Neural progenitor cell (in vitro differentiated cells): ENCODE measurements at regions not wholly inside any gene's neighbourhood (a gene's known extent, or its start where the extent isn't known, plus 50 kb on each side); places are given as distances from the start of the nearest gene placed in this dataset.

Experiments
- DNase-seq: peaks from one replicate; pipeline ENCODE4 v3.0.0-alpha.2; 2016; ENCODE audit warnings: low spot score
- H2AFZ ChIP-seq: fragments of 200-600 bp; sonication (generic); replicated peaks from 2 replicates; pipeline ENCODE4 v1.6.1; 2016; ENCODE audit warnings: antibody characterized with exemption
- H3F3A ChIP-seq: fragments of 200-600 bp; sonication (generic); 2 replicates; pipeline ENCODE4 v1.6.1; 2016; ENCODE audit warnings: antibody characterized with exemption, low read depth
- H3K27ac ChIP-seq: fragments of 200-600 bp; sonication (generic); 2 replicates; pipeline ENCODE4 v1.5.1; 2016; ENCODE audit warnings: mild to moderate bottlenecking
- H3K27me3 ChIP-seq: fragments of 200-600 bp; sonication (generic); 2 replicates; pipeline ENCODE4 v1.6.1; 2016; ENCODE audit warnings: mild to moderate bottlenecking, moderate library complexity
- H3K36me3 ChIP-seq: fragments of 200-600 bp; sonication (generic); 2 replicates; pipeline ENCODE4 v1.5.1; 2016
- H3K4me1 ChIP-seq: fragments of 200-600 bp; sonication (generic); 2 replicates; pipeline ENCODE4 v1.6.1; 2016; ENCODE audit warnings: mixed run types
- H3K4me2 ChIP-seq: fragments of 200-600 bp; sonication (generic); 2 replicates; pipeline ENCODE4 v1.6.1; 2016
- H3K4me3 ChIP-seq: fragments of 200-600 bp; sonication (generic); 2 replicates; pipeline ENCODE4 v1.5.1; 2016
- H3K79me2 ChIP-seq: fragments of 200-600 bp; sonication (generic); 2 replicates; pipeline ENCODE4 v1.6.1; 2016; ENCODE audit warnings: low read depth
- H3K9ac ChIP-seq: fragments of 200-600 bp; sonication (generic); 2 replicates; pipeline ENCODE4 v1.6.1; 2016
- H3K9me3 ChIP-seq: fragments of 200-600 bp; sonication (generic); 2 replicates; pipeline ENCODE4 v1.5.1; 2016; ENCODE audit warnings: low read depth
- H4K20me1 ChIP-seq: fragments of 200-600 bp; sonication (generic); 2 replicates; pipeline ENCODE4 v1.6.1; 2016; ENCODE audit warnings: low read depth
- H3K27ac Mint-ChIP-seq: 3 replicates; pipeline ENCODE4 v1.8.0; 2021; ENCODE audit warnings: mixed read lengths
- H3K27me3 Mint-ChIP-seq: 2 replicates; pipeline ENCODE4 v1.8.0; 2022; ENCODE audit warnings: low read depth, mild to moderate bottlenecking, inconsistent platforms, moderate library complexity, mixed read lengths; ENCODE audit not compliant: insufficient read depth
- H3K36me3 Mint-ChIP-seq: 3 replicates; pipeline ENCODE4 v1.8.0; 2021; ENCODE audit warnings: mixed read lengths
- H3K4me1 Mint-ChIP-seq: 3 replicates; pipeline ENCODE4 v1.8.0; 2021; ENCODE audit warnings: mixed read lengths
- H3K4me3 Mint-ChIP-seq: 3 replicates; pipeline ENCODE4 v1.8.0; 2021; ENCODE audit warnings: mild to moderate bottlenecking, moderate library complexity, mixed read lengths
- H3K9me3 Mint-ChIP-seq: 3 replicates; pipeline ENCODE4 v1.8.0; 2020; ENCODE audit warnings: mixed read lengths
- CTCF ChIP-seq: fragments of 200-600 bp; sonication (generic); IDR thresholded peaks from 2 replicates; pipeline ENCODE4 v1.5.1; 2017; ENCODE audit warnings: antibody characterized with exemption, mild to moderate bottlenecking
- EZH2 ChIP-seq: fragments of 200-600 bp; sonication (generic); IDR thresholded peaks from 2 replicates; pipeline ENCODE4 v1.6.1; 2017; ENCODE audit warnings: antibody characterized with exemption, mild to moderate bottlenecking, moderate library complexity
- EZH2phosphoT487 ChIP-seq: fragments of 200-600 bp; sonication (generic); IDR thresholded peaks from 2 replicates; pipeline ENCODE4 v1.6.1; 2017; ENCODE audit warnings: antibody characterized with exemption

GRCh38 chr9:17005056-17005823, 129.6 kb upstream of the CNTLN start:
- H3K4me1 ChIP-seq: no peaks in the 10 kb centered on the region
- H3K4me2 ChIP-seq: no peak overlapping the region

GRCh38 chr9:17004500-17004899, 130.3 kb upstream of the CNTLN start:
- H3K36me3 ChIP-seq: no peaks in the 10 kb centered on the region
- no peaks in the 10 kb centered on the region for H3K27me3 ChIP-seq
- no peak overlapping the region for H3K4me3 ChIP-seq
- H4K20me1 ChIP-seq: no peaks in the 10 kb centered on the region
- H3K4me2 ChIP-seq: no peak overlapping the region
- DNase-seq: no peak
- no peaks in the 10 kb centered on the region for H3K79me2 ChIP-seq
- H3K9me3 ChIP-seq: no peaks in the 10 kb centered on the region
- H2AFZ ChIP-seq: no peak overlapping the region
- Mint-ChIP-seq H3K27me3 (no peaks in the 10 kb centered on the region), H3K9me3 (peaks cover 2% of the 10 kb centered on the region), H3K27ac (no peak overlapping the region), H3K36me3 (no peaks in the 10 kb centered on the region), H3K4me3 (no peak overlapping the region), H3K4me1 (no peaks in the 10 kb centered on the region)
- no peak overlapping the region for H3K9ac ChIP-seq
- no peak overlapping the region for H3K27ac ChIP-seq
- H3F3A ChIP-seq: no peaks in the 10 kb centered on the region
- TF ChIP-seq EZH2phosphoT487 (no peak), EZH2 (no peak), CTCF (no peak)
- no peaks in the 10 kb centered on the region for H3K4me1 ChIP-seq

More at GRCh38 chr9:17005056-17005823, 129.6 kb upstream of the CNTLN start:
- Histone ChIP-seq H4K20me1 (no peaks in the 10 kb centered on the region), H3K27ac (no peak overlapping the region), H3F3A (no peaks in the 10 kb centered on the region), H3K27me3 (no peaks in the 10 kb centered on the region), H3K9ac (no peak overlapping the region), H3K4me3 (no peak overlapping the region), H3K79me2 (no peaks in the 10 kb centered on the region), H3K9me3 (no peaks in the 10 kb centered on the region), H3K36me3 (no peaks in the 10 kb centered on the region), H2AFZ (peak overlapping the region; percentile 32)
- Mint-ChIP-seq H3K4me1 (no peaks in the 10 kb centered on the region), H3K4me3 (no peak overlapping the region), H3K27ac (peak overlapping the region; percentile 6), H3K36me3 (no peaks in the 10 kb centered on the region), H3K27me3 (no peaks in the 10 kb centered on the region), H3K9me3 (no peaks in the 10 kb centered on the region)
- no peak for DNase-seq
- no peak for TF ChIP-seq EZH2
- no peak for TF ChIP-seq EZH2phosphoT487
- TF ChIP-seq CTCF: no peak

- TF ChIP-seq EZH2phosphoT487: no peak
- TF ChIP-seq EZH2: no peak
- TF ChIP-seq CTCF: no peak
- Mint-ChIP-seq H3K36me3 (no peaks in the 10 kb centered on the region), H3K27ac (no peak overlapping the region), H3K27me3 (no peaks in the 10 kb centered on the region), H3K9me3 (peaks cover 4% of the 10 kb centered on the region), H3K4me1 (no peaks in the 10 kb centered on the region), H3K4me3 (no peak overlapping the region)
- H2AFZ ChIP-seq: no peak overlapping the region
- no peaks in the 10 kb centered on the region for H3K79me2 ChIP-seq
- DNase-seq: no peak
- H3K4me1 ChIP-seq: no peaks in the 10 kb centered on the region
- H3K9ac ChIP-seq: no peak overlapping the region
- H3K4me2 ChIP-seq: no peak overlapping the region
- no peaks in the 10 kb centered on the region for H4K20me1 ChIP-seq
- no peak overlapping the region for H3K27ac ChIP-seq
- no peaks in the 10 kb centered on the region for H3K27me3 ChIP-seq
- no peaks in the 10 kb centered on the region for H3K36me3 ChIP-seq
- no peaks in the 10 kb centered on the region for H3K9me3 ChIP-seq
- H3F3A ChIP-seq: no peaks in the 10 kb centered on the region
- H3K4me3 ChIP-seq: no peak overlapping the region
Observed at GRCh38 chr9:17003576-17004240, 131.1 kb upstream of the CNTLN start.
